IPS-18c (cell line): ENCODE measurements at regions not wholly inside any gene's neighbourhood (a gene's known extent, or its start where the extent isn't known, plus 50 kb on each side); places are given as distances from the start of the nearest gene placed in this dataset.
"Not testable (repeated sequence)": the region's sequence is repeated elsewhere in the genome, so short reads cannot be mapped to it uniquely, and the experiment has no call there.

Source experiments
- H3K4me3 ChIP-seq: 2 replicates; pipeline ENCODE4 v1.7.0; 2013; ENCODE audit warnings: low read depth, mild to moderate bottlenecking, low read length, moderate library complexity; ENCODE audit not compliant: insufficient read depth
- H3K9me3 ChIP-seq: one replicate; pipeline ENCODE4 v1.6.1; 2013; ENCODE audit warnings: mild to moderate bottlenecking, low read length, moderate library complexity; ENCODE audit not compliant: control insufficient read depth, insufficient read depth

GRCh38 chr17:77622647-77623046 is 335.9 kb upstream of the TNRC6C start:
- no peak overlapping the region for H3K4me3 ChIP-seq
- peaks cover under 1% of the 10 kb centered on the region for H3K9me3 ChIP-seq

GRCh38 chr17:77623321-77623720 is 335.2 kb upstream of the TNRC6C start:
- H3K9me3 ChIP-seq, H3K4me3 ChIP-seq: not testable (repeated sequence)

DNA sequence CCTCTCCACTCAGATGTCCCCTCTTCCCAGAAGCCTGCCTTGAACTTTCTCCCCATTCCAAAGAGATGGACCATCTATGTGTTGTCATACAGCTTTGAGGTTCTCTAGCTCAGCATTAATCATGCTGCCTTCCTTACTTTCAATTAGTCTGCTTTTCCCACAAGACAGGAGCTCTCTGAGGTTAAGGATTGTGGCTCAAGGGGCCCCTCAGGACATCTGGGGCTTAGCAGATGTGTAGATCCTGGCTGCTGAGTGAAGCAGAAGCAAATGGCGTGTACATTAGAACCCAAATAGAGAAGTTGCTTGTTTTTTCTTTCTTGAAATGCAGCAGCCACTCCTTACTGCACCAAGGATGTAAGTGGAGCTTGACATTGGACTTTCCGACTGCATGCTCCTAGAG is 330.5 kb upstream of the TNRC6C start:
- Histone ChIP-seq H3K4me3 (no peak overlapping the region), H3K9me3 (peaks cover 2% of the 10 kb centered on the region)

- not testable (repeated sequence) for H3K9me3 ChIP-seq, H3K4me3 ChIP-seq
Measured at GRCh38 chr17:77629284-77629683, 329.2 kb upstream of the TNRC6C start.

- H3K4me3 ChIP-seq = no peak overlapping the region
- H3K9me3 ChIP-seq = peaks cover 2% of the 10 kb centered on the region
Measured at GRCh38 chr17:77631307-77631706, 327.2 kb upstream of the TNRC6C start.

GRCh38 chr17:77632619-77633018 is 325.9 kb upstream of the TNRC6C start:
- H3K9me3 ChIP-seq = peaks cover 4% of the 10 kb centered on the region
- no peak overlapping the region for H3K4me3 ChIP-seq

- Histone ChIP-seq H3K4me3 (no peak overlapping the region), H3K9me3 (peaks cover 5% of the 10 kb centered on the region)
Measured at GRCh38 chr17:77634710-77635109, 323.8 kb upstream of the TNRC6C start.

GRCh38 chr17:77635176-77635575 is 323.3 kb upstream of the TNRC6C start:
- Histone ChIP-seq H3K9me3 (peaks cover 5% of the 10 kb centered on the region), H3K4me3 (no peak overlapping the region)

DNA sequence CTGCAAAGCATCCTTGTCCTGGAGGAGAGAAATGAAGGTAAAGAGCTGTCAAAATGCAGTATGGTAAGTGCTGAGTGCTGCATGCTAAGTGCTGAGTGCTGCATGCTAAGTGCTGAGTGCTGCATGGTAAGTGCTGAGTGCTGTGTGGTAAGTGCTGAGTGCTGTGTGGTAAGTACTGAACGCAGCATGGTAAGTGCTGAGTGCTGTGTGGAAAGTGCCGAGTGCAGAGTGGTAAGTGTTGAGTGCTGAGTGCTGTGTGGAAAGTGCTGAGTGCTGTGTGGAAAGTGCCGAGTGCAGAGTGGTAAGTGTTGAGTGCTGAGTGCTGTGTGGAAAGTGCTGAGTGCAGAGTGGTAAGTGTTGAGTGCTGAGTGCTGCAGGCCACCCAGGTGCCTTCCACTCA is 322.7 kb upstream of the TNRC6C start:
- H3K9me3 ChIP-seq, H3K4me3 ChIP-seq: not testable (repeated sequence)

DNA sequence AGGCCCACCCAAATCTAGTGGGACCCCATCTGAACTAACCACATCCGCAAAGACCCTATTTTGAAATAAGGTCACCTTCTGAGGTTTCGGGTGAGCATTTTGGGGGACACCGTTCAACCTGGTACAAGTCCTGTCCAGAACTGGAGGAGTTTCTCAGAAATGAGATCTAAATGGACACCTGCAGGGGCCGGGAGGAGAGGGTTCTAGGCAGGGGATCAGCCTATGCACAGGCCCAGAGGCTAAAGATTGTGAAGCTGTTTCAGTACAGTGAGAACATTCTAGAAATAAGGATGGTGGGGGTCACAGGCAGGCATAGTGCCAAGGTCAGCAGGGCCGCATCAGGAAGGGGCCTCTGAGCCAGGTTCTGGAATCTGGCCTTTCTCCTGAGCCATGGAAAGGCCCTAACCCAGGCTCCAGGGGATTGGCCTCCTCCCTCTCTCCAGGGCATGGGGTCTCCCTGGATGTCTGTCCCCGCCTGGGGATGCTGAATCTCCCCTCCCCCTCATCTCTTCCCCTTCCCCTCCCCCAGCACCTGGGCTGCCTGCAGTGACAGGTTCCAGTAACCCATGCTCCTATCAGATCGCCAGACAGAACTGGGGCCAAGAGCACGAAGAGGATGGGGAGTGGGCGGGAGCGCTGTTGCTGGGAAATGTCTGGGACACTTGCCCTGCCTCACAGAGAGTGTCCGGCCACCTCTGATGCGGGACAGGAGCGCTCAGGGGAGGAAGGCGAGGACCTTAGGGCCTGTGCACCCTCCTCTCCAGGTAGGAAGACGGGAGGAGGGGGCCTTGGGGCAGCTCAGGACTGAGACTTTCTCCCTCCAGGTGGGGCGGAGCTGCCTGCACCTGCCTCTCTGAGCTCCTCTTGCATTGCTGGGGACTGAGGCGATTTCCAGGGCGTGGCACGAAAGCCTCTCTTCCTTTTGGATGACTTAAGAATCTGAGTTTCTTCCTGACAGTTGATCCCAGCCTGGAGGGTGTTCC is 321.4 kb upstream of the TNRC6C start:
- peaks cover 5% of the 10 kb centered on the region for H3K9me3 ChIP-seq
- no peak overlapping the region for H3K4me3 ChIP-seq

GRCh38 chr17:77637818-77638575 is 320.5 kb upstream of the TNRC6C start:
- peaks cover 5% of the 10 kb centered on the region for H3K9me3 ChIP-seq
- H3K4me3 ChIP-seq = no peak overlapping the region

DNA sequence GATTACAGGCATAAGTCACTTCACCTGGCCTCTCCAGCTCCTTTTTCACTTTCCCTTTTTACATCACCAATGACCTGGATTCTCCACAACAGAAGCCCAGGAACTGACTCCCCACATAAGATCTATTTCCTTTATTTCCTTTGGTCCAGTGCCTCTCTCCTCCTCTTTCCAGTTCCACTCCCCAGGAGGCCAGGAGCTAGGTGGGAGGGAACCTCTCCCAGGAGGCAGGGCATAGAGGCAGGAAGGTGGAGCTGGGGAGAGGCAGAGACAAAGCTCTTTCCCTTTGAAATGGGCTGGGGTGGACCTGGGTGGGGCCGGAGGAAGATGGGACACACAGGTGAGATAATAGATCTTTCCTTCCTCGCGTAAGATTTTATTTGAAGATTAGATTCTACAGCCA is 318.3 kb upstream of the TNRC6C start:
- no peak overlapping the region for H3K4me3 ChIP-seq
- peaks cover 5% of the 10 kb centered on the region for H3K9me3 ChIP-seq

DNA sequence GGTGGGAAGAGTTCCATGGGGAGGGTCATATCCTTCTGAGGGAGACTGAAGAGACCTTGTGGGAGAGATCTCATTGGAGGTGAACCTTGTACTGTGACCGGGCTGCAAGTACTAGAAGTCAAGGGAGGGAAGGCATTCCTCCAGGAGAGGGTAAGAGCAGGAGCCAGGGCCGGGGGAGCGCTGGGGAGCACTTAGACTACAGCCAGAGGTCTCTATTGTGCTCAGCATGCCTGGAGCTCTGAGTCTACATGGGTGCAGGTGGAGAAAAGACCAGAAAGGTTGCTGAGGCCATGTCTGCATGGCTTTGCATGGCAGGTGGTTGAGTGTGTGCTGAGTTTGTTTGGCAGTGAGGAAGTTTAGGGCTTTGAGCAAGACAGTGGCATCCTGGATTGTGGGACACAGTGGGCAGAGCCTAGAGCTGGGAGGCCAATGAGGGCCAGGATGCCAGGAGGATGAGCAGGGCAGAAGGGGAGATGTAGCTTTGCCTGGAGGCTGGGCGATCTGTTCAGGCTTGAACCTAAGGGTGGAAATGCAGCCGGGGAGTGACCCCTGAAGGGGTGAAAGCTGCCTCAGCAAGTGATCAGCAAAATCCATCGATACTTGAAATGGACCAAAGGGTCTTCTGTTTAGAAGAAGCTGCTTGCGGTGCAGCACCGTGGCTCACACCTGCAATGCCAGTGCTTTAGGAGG is 317.4 kb upstream of the TNRC6C start:
- Histone ChIP-seq H3K4me3 (no peak overlapping the region), H3K9me3 (peaks cover 5% of the 10 kb centered on the region)

DNA sequence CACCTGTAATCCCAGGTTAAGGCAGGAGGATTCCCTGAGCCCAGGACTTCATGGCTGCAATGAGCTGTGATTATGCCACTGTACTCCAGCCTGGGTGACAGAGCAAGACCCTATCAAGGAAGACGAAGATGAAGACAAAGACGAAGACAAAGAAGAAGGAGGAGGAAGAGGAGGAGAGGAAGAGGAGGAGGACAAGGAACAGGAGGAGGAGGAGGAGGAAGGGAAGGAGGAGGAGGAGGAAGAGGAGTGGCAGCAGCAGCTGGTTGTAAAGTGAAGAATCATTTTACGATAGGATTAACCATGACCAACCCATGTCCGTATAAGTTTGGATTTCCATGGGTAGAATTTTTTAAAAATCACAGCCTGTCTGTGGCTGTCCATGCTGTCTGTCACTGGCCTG is 316.8 kb upstream of the TNRC6C start:
- Histone ChIP-seq H3K9me3 (peaks cover 5% of the 10 kb centered on the region), H3K4me3 (no peak overlapping the region)

GRCh38 chr17:77644181-77645071 is 314.1 kb upstream of the TNRC6C start:
- H3K4me3 ChIP-seq = no peak overlapping the region
- H3K9me3 ChIP-seq = no peaks in the 10 kb centered on the region

DNA sequence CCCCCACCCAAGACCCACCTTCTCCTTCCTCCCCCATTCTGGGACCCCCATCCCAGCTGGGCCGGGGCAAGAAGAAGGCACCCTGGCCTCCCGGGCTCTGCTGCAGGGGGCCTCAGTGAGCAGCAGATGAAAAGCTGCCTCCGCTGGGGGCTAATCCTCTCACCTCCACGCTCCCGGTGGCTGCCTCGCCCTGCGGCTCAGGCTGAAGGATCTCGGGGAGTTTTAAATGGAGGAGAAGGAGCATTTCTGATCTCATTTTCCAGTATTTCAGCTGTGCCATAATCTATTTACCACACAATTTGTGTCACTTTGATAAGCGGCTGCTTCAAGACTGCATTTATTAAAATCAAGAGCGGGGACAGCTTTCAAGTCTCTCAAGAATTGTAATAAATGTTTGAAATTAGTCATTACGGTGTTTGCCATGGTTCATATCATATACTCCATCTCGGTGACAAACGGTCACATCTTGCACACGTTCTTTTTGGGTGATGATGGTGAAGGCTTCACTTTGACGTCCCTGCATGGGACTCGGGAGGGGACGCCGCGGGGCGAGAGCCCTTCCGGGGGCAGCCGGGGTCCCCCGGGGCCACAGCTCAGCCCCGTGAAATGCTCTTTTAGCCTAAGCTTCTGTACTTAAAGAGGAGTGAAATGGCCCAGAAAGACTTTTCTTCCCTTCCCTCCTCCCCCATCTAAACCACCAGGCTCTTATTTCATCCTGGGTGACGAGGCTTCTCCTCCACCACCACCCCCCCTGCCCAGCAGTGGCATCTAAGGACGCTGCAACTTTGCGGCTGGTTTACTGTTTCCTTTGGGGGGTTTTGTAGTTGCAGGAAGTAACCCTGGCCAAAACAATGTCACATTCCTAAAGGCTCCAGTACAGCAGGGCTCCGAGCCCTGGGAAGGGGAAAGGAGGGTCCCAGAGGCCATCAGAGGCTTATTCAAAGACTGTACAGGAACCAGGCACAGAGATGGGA is 313.1 kb upstream of the TNRC6C start:
- Histone ChIP-seq H3K4me3 (no peak overlapping the region), H3K9me3 (no peaks in the 10 kb centered on the region)
